ENCODE measurements at regions not wholly inside any gene's neighbourhood (a gene's known extent, or its start where the extent isn't known, plus 50 kb on each side); places are given as distances from the start of the nearest gene placed in this dataset.

DNA sequence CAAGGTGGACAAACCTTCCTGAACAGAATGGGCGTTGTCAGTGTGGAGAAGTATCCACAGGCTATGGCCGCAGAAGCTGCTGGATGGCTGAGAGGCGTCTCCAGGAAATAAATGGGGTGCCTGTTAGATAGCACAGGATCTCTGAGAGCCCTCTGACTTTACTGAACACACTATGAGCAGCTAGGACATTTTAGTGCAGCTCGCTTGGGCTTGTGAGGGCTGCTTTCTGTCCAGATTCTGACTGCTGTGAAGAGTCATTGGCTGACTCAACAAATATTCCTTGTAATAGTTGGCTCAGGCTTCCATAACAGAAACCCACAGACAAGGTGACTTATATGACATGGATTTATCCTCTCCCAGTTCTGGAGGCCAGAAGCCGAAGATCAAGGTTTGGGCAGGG is 100.2 kb upstream of the SNTG2 start:
- H3K27ac ChIP-seq (ENCODE audit: low read length in 2 of 2) = no peak overlapping the region
- peaks cover 4% of the 10 kb centered on the region for H3K27me3 Mint-ChIP-seq
- H3K36me3 ChIP-seq (replicated peaks in 1 of 2; ENCODE audit: control extremely low read depth in 1 of 2, control insufficient read depth in 1 of 2, extremely low read depth in 1 of 2, insufficient read depth in 2 of 2, low read length in 1 of 2) = no peaks in the 10 kb centered on the region
- H2AFZ ChIP-seq (ENCODE audit: insufficient read depth, low read depth, low read length, poor library complexity, severe bottlenecking) = no peak overlapping the region
- TF ChIP-seq EZH2 (IDR thresholded peaks at IDR 0.05; ENCODE audit: borderline replicate concordance, insufficient read depth, low read depth, low read length, poor library complexity, severe bottlenecking) = no peak
- TF ChIP-seq, protein P1, sequence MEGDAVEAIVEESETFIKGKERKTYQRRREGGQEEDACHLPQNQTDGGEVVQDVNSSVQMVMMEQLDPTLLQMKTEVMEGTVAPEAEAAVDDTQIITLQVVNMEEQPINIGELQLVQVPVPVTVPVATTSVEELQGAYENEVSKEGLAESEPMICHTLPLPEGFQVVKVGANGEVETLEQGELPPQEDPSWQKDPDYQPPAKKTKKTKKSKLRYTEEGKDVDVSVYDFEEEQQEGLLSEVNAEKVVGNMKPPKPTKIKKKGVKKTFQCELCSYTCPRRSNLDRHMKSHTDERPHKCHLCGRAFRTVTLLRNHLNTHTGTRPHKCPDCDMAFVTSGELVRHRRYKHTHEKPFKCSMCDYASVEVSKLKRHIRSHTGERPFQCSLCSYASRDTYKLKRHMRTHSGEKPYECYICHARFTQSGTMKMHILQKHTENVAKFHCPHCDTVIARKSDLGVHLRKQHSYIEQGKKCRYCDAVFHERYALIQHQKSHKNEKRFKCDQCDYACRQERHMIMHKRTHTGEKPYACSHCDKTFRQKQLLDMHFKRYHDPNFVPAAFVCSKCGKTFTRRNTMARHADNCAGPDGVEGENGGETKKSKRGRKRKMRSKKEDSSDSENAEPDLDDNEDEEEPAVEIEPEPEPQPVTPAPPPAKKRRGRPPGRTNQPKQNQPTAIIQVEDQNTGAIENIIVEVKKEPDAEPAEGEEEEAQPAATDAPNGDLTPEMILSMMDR (IDR thresholded peaks at IDR 0.05) = no peak
- H3K9me3 Mint-ChIP-seq (ENCODE audit: insufficient read depth) = no peaks in the 10 kb centered on the region
- no peak overlapping the region for H3K4me3 Mint-ChIP-seq
- H3K4me1 Mint-ChIP-seq = peaks cover 8% of the 10 kb centered on the region
- H3K4me3 ChIP-seq (ENCODE audit: control extremely low read depth in 1 of 5, extremely low read depth in 1 of 5, insufficient read depth in 1 of 5, low read depth in 2 of 5, low read length in 4 of 5) = no peak overlapping the region
- H3K4me1 ChIP-seq (ENCODE audit: control insufficient read depth in 2 of 2, insufficient read depth in 2 of 2, low read length in 2 of 2) = peaks cover 4% of the 10 kb centered on the region in 2 donors
- WGBS (ENCODE audit: insufficient coverage) = 85% methylated on average over 4 of the region's 5 CpGs
- H3K9ac ChIP-seq (ENCODE audit: low read length) = no peak overlapping the region
- peaks cover 0 to 16% (median 0%) of the 10 kb centered on the region in 3 donors for H3K9me3 ChIP-seq (ENCODE audit: control extremely low read depth in 1 of 3, control insufficient read depth in 2 of 3, insufficient read depth in 1 of 3, low read length in 2 of 3)
- no peak overlapping the region for H3K4me2 ChIP-seq (replicated peaks; ENCODE audit: low read depth, low read length, poor library complexity, severe bottlenecking)
- intact Hi-C loops (cut with micrococcal nuclease) = no loop called here
- ATAC-seq (ENCODE audit: low read depth) (no peak), DNase-seq (no peak)
- no peak overlapping the region for H3K27ac Mint-ChIP-seq
- no peaks in the 10 kb centered on the region for H4K20me1 ChIP-seq (ENCODE audit: control insufficient read depth, insufficient read depth, low read length, poor library complexity, severe bottlenecking)
- ChIA-PET POLR2A (no interaction called here), CTCF (no interaction called here)
- no peaks in the 10 kb centered on the region for H3K79me2 ChIP-seq (ENCODE audit: control insufficient read depth, insufficient read depth, low read length)
- H3K27me3 ChIP-seq (replicated peaks in 1 of 4; ENCODE audit: control extremely low read depth in 1 of 4, control insufficient read depth in 3 of 4, insufficient read depth in 4 of 4, low read length in 3 of 4) = no peaks in the 10 kb centered on the region

DNA sequence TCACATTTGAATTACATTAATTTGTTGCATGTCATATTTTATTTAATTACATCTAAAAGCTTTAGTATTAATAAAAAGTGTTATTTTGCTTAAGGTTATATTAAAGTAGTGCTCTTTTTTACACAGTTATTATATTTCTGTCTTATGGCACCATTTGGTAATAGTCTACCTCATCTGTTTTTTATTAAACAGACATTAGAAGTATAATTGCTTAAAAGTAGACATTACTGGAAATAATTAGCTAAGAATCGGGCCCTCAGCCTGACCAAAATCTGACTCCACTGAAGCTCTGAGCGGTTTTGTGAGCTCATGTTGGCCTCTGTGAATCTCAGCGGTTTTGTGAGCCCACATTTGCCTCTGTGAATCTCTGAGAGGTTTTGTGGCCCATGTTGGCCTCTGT is 102.5 kb upstream of the SNTG2 start:
- TF ChIP-seq, protein P1 (IDR thresholded peaks at IDR 0.05) = no peak
- TF ChIP-seq EZH2 (IDR thresholded peaks at IDR 0.05; ENCODE audit: borderline replicate concordance, insufficient read depth, low read depth, low read length, poor library complexity, severe bottlenecking) = no peak
- no peaks in the 10 kb centered on the region for H3K4me1 ChIP-seq (ENCODE audit: control insufficient read depth in 2 of 2, insufficient read depth in 2 of 2, low read length in 2 of 2)
- H2AFZ ChIP-seq (ENCODE audit: insufficient read depth, low read depth, low read length, poor library complexity, severe bottlenecking) = no peak overlapping the region
- H3K9me3 ChIP-seq (ENCODE audit: control extremely low read depth in 1 of 3, control insufficient read depth in 2 of 3, insufficient read depth in 1 of 3, low read length in 2 of 3) = peaks cover 0 to 11% (median 0%) of the 10 kb centered on the region in 3 donors
- H3K27me3 Mint-ChIP-seq = peaks cover 11% of the 10 kb centered on the region
- CTCF ChIA-PET = no interaction called here
- no peaks in the 10 kb centered on the region for H3K9me3 Mint-ChIP-seq (ENCODE audit: insufficient read depth)
- no peaks in the 10 kb centered on the region for H3K4me1 Mint-ChIP-seq
- intact Hi-C loops (cut with micrococcal nuclease) = no loop called here
- 87% methylated on average over 3 of the region's 3 CpGs for WGBS (ENCODE audit: insufficient coverage)
- no peak for ATAC-seq (ENCODE audit: low read depth)
- no peak for DNase-seq
- H3K4me3 ChIP-seq (ENCODE audit: control extremely low read depth in 1 of 5, extremely low read depth in 1 of 5, insufficient read depth in 1 of 5, low read depth in 2 of 5, low read length in 4 of 5) = no peak overlapping the region
- POLR2A ChIA-PET = no interaction called here
- no peaks in the 10 kb centered on the region for H4K20me1 ChIP-seq (ENCODE audit: control insufficient read depth, insufficient read depth, low read length, poor library complexity, severe bottlenecking)
- H3K27me3 ChIP-seq (replicated peaks in 1 of 4; ENCODE audit: control extremely low read depth in 1 of 4, control insufficient read depth in 3 of 4, insufficient read depth in 4 of 4, low read length in 3 of 4) = no peaks in the 10 kb centered on the region
- H3K36me3 ChIP-seq (replicated peaks in 1 of 2; ENCODE audit: control extremely low read depth in 1 of 2, control insufficient read depth in 1 of 2, extremely low read depth in 1 of 2, insufficient read depth in 2 of 2, low read length in 1 of 2) = no peaks in the 10 kb centered on the region
- H3K27ac ChIP-seq (ENCODE audit: low read length in 2 of 2) = no peak overlapping the region
- no peak overlapping the region for H3K4me2 ChIP-seq (replicated peaks; ENCODE audit: low read depth, low read length, poor library complexity, severe bottlenecking)
- H3K4me3 Mint-ChIP-seq = no peak overlapping the region
- H3K9ac ChIP-seq (ENCODE audit: low read length) = no peak overlapping the region
- H3K79me2 ChIP-seq (ENCODE audit: control insufficient read depth, insufficient read depth, low read length) = no peaks in the 10 kb centered on the region
- no peak overlapping the region for H3K27ac Mint-ChIP-seq
